ENCODE measurements at regions not wholly inside any gene's neighbourhood (a gene's known extent, or its start where the extent isn't known, plus 50 kb on each side); places are given as distances from the start of the nearest gene placed in this dataset.

GRCh38 chr6:159101656-159102055 lies 56.9 kb upstream of the TAGAP start:
- peaks cover 6 to 7% (median 6%) of the 10 kb centered on the region in 3 donors for H3K4me1 ChIP-seq (ENCODE audit: control insufficient read depth in 3 of 3, insufficient read depth in 3 of 3, low read length in 3 of 3)
- H3K27ac ChIP-seq (ENCODE audit: low read depth, low read length) = no peak overlapping the region
- no peaks in the 10 kb centered on the region for H3K36me3 ChIP-seq (ENCODE audit: control insufficient read depth in 3 of 3, insufficient read depth in 3 of 3, low read length in 3 of 3)
- H3K27me3 ChIP-seq (ENCODE audit: control insufficient read depth in 3 of 3, insufficient read depth in 3 of 3, low read length in 3 of 3) = peaks cover 3 to 4% (median 4%) of the 10 kb centered on the region in 3 donors
- no peak overlapping the region for H3K4me3 ChIP-seq (ENCODE audit: low read length in 3 of 3)
- H3K9ac ChIP-seq (ENCODE audit: low read depth in 1 of 3, low read length in 3 of 3) = no peak overlapping the region
- H3K9me3 ChIP-seq (ENCODE audit: control insufficient read depth in 3 of 3, low read length in 3 of 3) = no peaks in the 10 kb centered on the region

DNA sequence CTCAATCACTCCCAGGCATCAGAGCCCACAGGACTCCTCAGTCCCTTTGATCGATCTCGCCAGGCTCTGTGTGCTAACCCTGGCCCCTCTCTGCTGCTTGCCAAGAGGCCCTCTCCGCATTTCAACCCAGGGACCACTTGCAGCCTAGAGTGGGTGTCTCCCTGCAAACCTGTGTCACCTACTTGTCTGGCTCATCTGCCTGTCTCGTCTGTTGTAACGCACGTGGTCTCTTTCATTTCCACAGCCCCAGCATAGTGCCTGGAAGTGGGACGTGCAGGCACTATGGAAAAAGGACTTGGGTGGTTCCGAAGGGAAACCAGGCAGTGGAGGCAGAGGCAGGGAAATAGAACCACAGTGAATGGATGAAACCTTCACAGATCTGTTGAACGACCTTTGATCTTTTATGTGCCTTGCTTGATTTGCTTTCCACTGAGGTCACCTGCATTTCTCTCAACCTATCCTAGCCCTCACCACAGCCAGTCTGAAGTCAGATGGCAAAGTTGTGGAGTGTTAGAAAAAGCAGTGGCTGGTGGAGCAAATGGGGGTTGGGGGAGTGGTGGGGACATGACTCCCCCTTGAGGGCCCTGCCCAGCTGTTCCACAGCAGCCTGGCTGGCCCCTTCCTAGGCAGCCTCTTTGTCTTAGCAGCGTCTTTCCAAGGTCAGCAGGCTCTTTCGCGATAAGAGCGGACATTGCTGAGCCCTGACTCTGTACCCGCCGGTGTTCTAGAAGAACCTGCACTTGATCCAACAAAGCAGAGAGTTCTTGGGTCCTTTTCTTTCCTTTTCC lies 55.8 kb upstream of the TAGAP start:
- H3K9ac ChIP-seq (ENCODE audit: low read depth in 1 of 3, low read length in 3 of 3) = no peak overlapping the region
- H3K4me3 ChIP-seq (ENCODE audit: low read length in 3 of 3) = no peak overlapping the region
- H3K27ac ChIP-seq (ENCODE audit: low read depth, low read length) = no peak overlapping the region
- no peaks in the 10 kb centered on the region for H3K9me3 ChIP-seq (ENCODE audit: control insufficient read depth in 3 of 3, low read length in 3 of 3)
- H3K4me1 ChIP-seq (ENCODE audit: control insufficient read depth in 3 of 3, insufficient read depth in 3 of 3, low read length in 3 of 3) = peaks cover 6 to 7% (median 6%) of the 10 kb centered on the region in 3 donors
- no peaks in the 10 kb centered on the region for H3K36me3 ChIP-seq (ENCODE audit: control insufficient read depth in 3 of 3, insufficient read depth in 3 of 3, low read length in 3 of 3)
- peaks cover 3 to 4% (median 4%) of the 10 kb centered on the region in 3 donors for H3K27me3 ChIP-seq (ENCODE audit: control insufficient read depth in 3 of 3, insufficient read depth in 3 of 3, low read length in 3 of 3)

DNA sequence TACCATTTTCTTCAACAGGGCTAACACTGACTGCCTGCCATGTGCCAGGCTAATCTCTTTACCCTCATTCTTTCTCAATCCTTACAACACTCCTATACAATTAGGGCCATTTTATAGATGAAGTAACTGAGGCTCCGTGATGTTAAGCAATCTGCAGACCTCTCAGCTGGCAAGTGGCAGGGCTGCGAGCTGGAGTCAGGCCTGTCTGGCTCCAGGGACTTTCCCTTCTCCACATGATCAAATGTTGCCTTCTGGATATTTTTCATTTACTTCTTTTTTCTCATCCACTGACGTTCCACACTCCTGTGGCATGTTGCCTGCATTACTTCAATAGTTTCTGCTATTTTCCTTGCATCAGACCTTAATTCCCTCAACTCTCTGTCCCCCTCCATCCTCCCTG lies 55.2 kb upstream of the TAGAP start:
- Histone ChIP-seq H3K36me3 (ENCODE audit: control insufficient read depth in 3 of 3, insufficient read depth in 3 of 3, low read length in 3 of 3) (no peaks in the 10 kb centered on the region), H3K27ac (ENCODE audit: low read depth, low read length) (no peak overlapping the region), H3K27me3 (ENCODE audit: control insufficient read depth in 3 of 3, insufficient read depth in 3 of 3, low read length in 3 of 3) (peaks cover 3 to 4% (median 4%) of the 10 kb centered on the region in 3 donors), H3K4me1 (ENCODE audit: control insufficient read depth in 3 of 3, insufficient read depth in 3 of 3, low read length in 3 of 3) (peaks cover 6 to 7% (median 6%) of the 10 kb centered on the region in 3 donors), H3K9ac (ENCODE audit: low read depth in 1 of 3, low read length in 3 of 3) (no peak overlapping the region), H3K4me3 (ENCODE audit: low read length in 3 of 3) (no peak overlapping the region), H3K9me3 (ENCODE audit: control insufficient read depth in 3 of 3, low read length in 3 of 3) (no peaks in the 10 kb centered on the region)

- H3K4me3 ChIP-seq (ENCODE audit: low read length in 3 of 3) = no peak overlapping the region
- H3K27me3 ChIP-seq (ENCODE audit: control insufficient read depth in 3 of 3, insufficient read depth in 3 of 3, low read length in 3 of 3) = peaks cover 2 to 4% (median 3%) of the 10 kb centered on the region in 3 donors
- H3K36me3 ChIP-seq (ENCODE audit: control insufficient read depth in 3 of 3, insufficient read depth in 3 of 3, low read length in 3 of 3) = no peaks in the 10 kb centered on the region
- no peak overlapping the region for H3K9ac ChIP-seq (ENCODE audit: low read depth in 1 of 3, low read length in 3 of 3)
- H3K27ac ChIP-seq (ENCODE audit: low read depth, low read length) = no peak overlapping the region
- peaks cover 5 to 6% (median 5%) of the 10 kb centered on the region in 3 donors for H3K4me1 ChIP-seq (ENCODE audit: control insufficient read depth in 3 of 3, insufficient read depth in 3 of 3, low read length in 3 of 3)
- H3K9me3 ChIP-seq (ENCODE audit: control insufficient read depth in 3 of 3, low read length in 3 of 3) = no peaks in the 10 kb centered on the region
Observed at GRCh38 chr6:159099276-159099675, 54.5 kb upstream of the TAGAP start.

DNA sequence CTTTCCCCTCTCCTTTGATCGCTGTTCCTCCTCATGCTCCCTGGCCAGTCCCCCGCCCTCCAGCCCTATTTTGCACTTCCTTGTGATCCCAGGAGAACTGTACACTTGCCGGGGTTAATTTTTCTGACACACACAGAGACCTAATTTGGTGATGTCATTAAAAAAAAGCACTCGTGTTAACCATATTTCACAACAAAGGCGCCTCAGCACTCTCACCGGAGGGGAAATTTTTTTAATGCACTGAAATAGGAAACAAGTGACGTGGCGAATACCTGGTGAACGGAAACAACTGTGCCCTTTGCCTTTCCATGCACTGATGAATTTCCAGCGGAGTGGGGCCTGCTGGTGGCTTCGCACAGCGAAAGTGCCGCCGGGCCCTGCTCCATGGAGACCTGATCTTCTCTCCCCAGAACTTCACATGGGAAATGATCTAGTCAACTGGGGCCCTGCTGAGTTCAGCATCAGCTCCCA lies 53.9 kb upstream of the TAGAP start:
- no peak overlapping the region for H3K9ac ChIP-seq (ENCODE audit: low read depth in 1 of 3, low read length in 3 of 3)
- peaks cover 0 to under 1% (median 0%) of the 10 kb centered on the region in 3 donors for H3K4me1 ChIP-seq (ENCODE audit: control insufficient read depth in 3 of 3, insufficient read depth in 3 of 3, low read length in 3 of 3)
- H3K4me3 ChIP-seq (ENCODE audit: low read length in 3 of 3) = no peak overlapping the region
- no peak overlapping the region for H3K27ac ChIP-seq (ENCODE audit: low read depth, low read length)
- no peaks in the 10 kb centered on the region for H3K36me3 ChIP-seq (ENCODE audit: control insufficient read depth in 3 of 3, insufficient read depth in 3 of 3, low read length in 3 of 3)
- peaks cover 0 to 4% (median 1%) of the 10 kb centered on the region in 3 donors for H3K27me3 ChIP-seq (ENCODE audit: control insufficient read depth in 3 of 3, insufficient read depth in 3 of 3, low read length in 3 of 3)
- H3K9me3 ChIP-seq (ENCODE audit: control insufficient read depth in 3 of 3, low read length in 3 of 3) = no peaks in the 10 kb centered on the region

DNA sequence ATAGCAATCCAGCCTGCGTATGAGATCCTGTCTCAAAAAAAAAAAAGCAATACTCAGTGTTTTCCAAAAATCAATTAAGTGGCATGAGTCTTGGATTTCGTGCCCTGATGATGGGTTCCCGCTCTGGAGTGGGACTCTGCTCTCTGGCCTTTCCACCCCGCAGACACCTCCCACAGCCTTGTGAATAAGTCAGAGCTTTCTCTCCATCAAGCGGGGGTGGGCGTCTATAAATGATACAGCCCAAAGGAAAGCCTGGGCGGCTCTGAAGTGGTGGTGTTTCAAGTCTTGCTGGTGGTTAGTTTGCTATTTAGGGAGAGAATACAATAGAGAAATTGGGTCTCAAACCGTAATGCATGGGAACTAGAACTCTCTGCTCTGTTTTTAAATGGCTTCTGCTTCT lies 52.5 kb upstream of the TAGAP start:
- Histone ChIP-seq H3K4me1 (ENCODE audit: control insufficient read depth in 3 of 3, insufficient read depth in 3 of 3, low read length in 3 of 3) (no peaks in the 10 kb centered on the region), H3K9me3 (ENCODE audit: control insufficient read depth in 3 of 3, low read length in 3 of 3) (no peaks in the 10 kb centered on the region), H3K9ac (ENCODE audit: low read depth in 1 of 3, low read length in 3 of 3) (no peak overlapping the region), H3K4me3 (ENCODE audit: low read length in 3 of 3) (no peak overlapping the region), H3K27me3 (ENCODE audit: control insufficient read depth in 3 of 3, insufficient read depth in 3 of 3, low read length in 3 of 3) (peaks cover 0 to 4% (median 0%) of the 10 kb centered on the region in 3 donors), H3K36me3 (ENCODE audit: control insufficient read depth in 3 of 3, insufficient read depth in 3 of 3, low read length in 3 of 3) (no peaks in the 10 kb centered on the region), H3K27ac (ENCODE audit: low read depth, low read length) (no peak overlapping the region)

GRCh38 chr6:159095616-159096015 lies 50.8 kb upstream of the TAGAP start:
- no peaks in the 10 kb centered on the region for H3K36me3 ChIP-seq (ENCODE audit: control insufficient read depth in 3 of 3, insufficient read depth in 3 of 3, low read length in 3 of 3)
- H3K27me3 ChIP-seq (ENCODE audit: control insufficient read depth in 3 of 3, insufficient read depth in 3 of 3, low read length in 3 of 3) = peaks cover 0 to 4% (median 0%) of the 10 kb centered on the region in 3 donors
- H3K27ac ChIP-seq (ENCODE audit: low read depth, low read length) = no peak overlapping the region
- no peaks in the 10 kb centered on the region for H3K4me1 ChIP-seq (ENCODE audit: control insufficient read depth in 3 of 3, insufficient read depth in 3 of 3, low read length in 3 of 3)
- no peaks in the 10 kb centered on the region for H3K9me3 ChIP-seq (ENCODE audit: control insufficient read depth in 3 of 3, low read length in 3 of 3)
- H3K9ac ChIP-seq (ENCODE audit: low read depth in 1 of 3, low read length in 3 of 3) = no peak overlapping the region
- no peak overlapping the region for H3K4me3 ChIP-seq (ENCODE audit: low read length in 3 of 3)

GRCh38 chr6:159094444-159095252 lies 49.9 kb upstream of the TAGAP start:
- Histone ChIP-seq H3K27ac (ENCODE audit: low read depth, low read length) (no peak overlapping the region), H3K4me1 (ENCODE audit: control insufficient read depth in 3 of 3, insufficient read depth in 3 of 3, low read length in 3 of 3) (no peaks in the 10 kb centered on the region), H3K27me3 (ENCODE audit: control insufficient read depth in 3 of 3, insufficient read depth in 3 of 3, low read length in 3 of 3) (peaks cover 0 to 4% (median 0%) of the 10 kb centered on the region in 3 donors), H3K9ac (ENCODE audit: low read depth in 1 of 3, low read length in 3 of 3) (no peak overlapping the region), H3K36me3 (ENCODE audit: control insufficient read depth in 3 of 3, insufficient read depth in 3 of 3, low read length in 3 of 3) (no peaks in the 10 kb centered on the region), H3K9me3 (ENCODE audit: control insufficient read depth in 3 of 3, low read length in 3 of 3) (no peaks in the 10 kb centered on the region), H3K4me3 (ENCODE audit: low read length in 3 of 3) (no peak overlapping the region)

All from skeletal muscle tissue (tissue), 3 donors.